GM13976 (cell line): ENCODE measurements at regions not wholly inside any gene's neighbourhood (a gene's known extent, or its start where the extent isn't known, plus 50 kb on each side); places are given as distances from the start of the nearest gene placed in this dataset.

ENCODE experiments used
- DNase-seq: peaks from one replicate; pipeline ENCODE4 v3.0.0; 2012; ENCODE audit warnings: low spot score
- in situ Hi-C: fragments of 300-500 bp; cut with MboI; formaldehyde crosslinking; loops from one replicate; pipeline ENCODE4 v1.12.0; 2022; ENCODE audit warnings: low sequenced_read_pairs, mixed read lengths, inconsistent platforms; ENCODE audit not compliant: unreplicated experiment
- TF ChIP-seq, protein P1 (sequence below): IDR thresholded peaks from 2 replicates; pipeline ENCODE4 v1.5.1; 2012; ENCODE audit warnings: borderline replicate concordance, mild to moderate bottlenecking; ENCODE audit not compliant: insufficient read depth; ENCODE audit errors: extremely low read depth, missing control alignments, control extremely low read depth

DNA sequence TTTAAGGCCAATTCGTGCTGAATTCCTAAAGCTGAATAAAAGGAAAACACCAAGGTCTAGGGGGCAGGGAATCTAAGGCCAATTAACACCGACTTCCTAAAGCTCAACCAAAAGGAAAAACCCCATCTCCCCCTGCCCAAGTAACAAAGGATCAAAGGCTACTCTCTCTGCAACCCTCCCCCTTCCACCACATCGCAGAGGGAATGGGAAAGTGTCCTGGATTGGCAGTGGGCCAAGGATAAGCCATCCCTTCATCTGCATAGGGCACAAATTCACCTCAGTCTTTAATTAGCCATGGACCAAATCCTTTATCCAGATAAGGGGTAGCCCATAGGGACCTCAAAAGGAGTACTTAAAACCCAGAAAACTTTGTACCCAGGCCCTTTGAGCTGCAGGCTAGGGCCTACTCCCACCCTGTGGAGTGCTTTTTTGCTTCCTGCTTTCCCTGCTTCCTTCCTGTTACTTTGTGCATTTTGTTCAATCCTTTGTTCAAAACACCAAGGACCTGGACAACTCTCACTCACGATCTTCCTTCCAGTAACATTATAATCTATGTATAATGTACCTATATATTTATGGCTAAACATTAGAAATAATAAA lies 2119.8 kb upstream of the CELF4 start:
- DNase-seq, result no peak
- in situ Hi-C loops, result no loop called here
- TF ChIP-seq, protein P1, sequence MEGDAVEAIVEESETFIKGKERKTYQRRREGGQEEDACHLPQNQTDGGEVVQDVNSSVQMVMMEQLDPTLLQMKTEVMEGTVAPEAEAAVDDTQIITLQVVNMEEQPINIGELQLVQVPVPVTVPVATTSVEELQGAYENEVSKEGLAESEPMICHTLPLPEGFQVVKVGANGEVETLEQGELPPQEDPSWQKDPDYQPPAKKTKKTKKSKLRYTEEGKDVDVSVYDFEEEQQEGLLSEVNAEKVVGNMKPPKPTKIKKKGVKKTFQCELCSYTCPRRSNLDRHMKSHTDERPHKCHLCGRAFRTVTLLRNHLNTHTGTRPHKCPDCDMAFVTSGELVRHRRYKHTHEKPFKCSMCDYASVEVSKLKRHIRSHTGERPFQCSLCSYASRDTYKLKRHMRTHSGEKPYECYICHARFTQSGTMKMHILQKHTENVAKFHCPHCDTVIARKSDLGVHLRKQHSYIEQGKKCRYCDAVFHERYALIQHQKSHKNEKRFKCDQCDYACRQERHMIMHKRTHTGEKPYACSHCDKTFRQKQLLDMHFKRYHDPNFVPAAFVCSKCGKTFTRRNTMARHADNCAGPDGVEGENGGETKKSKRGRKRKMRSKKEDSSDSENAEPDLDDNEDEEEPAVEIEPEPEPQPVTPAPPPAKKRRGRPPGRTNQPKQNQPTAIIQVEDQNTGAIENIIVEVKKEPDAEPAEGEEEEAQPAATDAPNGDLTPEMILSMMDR, result no peak

DNA sequence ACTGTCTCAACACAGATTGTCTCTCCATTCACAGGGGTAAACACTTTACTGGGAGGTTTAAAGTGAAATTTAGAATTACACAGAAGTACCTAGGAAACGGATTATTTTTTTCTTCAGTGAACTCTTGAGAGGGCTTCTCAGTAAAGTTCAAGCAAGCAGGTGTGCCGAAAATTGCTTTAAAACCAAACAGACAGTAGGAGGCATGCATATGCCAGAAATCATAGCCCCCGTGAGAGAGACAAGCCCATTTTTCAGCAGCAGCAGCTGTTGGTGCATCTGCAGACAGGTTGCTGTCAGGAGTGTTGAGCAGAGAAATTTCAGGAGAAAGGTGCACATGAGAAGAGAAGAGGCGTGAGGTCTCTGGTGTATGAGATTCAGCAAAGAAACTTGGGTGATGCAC lies 2115.5 kb upstream of the CELF4 start:
- no peak for DNase-seq
- in situ Hi-C loops, result no loop called here
- TF ChIP-seq, protein P1, result no peak

DNA sequence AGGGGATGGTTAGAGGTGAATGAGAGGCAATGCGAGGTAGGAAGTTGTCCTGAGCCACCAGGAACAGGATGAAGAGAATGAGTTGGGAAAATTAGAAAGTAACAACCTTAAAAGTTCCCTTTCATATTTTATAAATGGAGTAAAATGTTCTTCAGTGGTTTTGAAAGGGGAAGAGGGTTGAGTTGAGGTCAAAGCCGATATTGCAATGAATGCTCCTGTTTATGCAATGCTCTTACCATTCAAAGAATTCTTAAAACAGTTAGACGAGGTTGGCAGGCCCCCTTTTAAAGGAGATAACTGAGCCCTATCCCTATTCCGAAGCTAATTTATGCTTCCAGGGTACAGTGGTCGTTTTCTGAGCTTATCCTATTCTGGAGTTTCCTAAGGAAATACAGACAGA lies 2110.3 kb upstream of the CELF4 start:
- TF ChIP-seq, protein P1, result no peak
- in situ Hi-C loops, result no loop called here
- no peak for DNase-seq

DNA sequence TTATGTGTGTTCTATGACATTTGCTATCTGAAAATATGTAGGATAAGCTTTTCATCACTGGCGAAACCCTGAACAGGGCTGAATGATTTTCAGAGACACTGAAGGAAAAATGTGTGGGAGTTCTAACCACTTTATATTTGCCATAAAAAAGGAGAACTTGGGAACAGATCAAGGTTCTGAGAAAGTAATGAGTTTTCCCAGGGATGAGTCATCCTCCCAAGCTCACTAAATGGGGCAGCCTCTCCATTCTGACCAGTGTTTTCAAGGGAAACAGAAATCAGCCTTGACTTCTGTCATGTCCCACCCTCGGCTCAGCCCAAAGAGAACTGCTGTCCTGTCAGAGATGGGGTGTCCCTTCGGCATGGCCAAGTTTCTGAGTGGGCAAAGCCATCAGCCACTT lies 2109.8 kb upstream of the CELF4 start:
- DNase-seq, result no peak
- TF ChIP-seq, protein P1, result no peak
- in situ Hi-C loops, result no loop called here

DNA sequence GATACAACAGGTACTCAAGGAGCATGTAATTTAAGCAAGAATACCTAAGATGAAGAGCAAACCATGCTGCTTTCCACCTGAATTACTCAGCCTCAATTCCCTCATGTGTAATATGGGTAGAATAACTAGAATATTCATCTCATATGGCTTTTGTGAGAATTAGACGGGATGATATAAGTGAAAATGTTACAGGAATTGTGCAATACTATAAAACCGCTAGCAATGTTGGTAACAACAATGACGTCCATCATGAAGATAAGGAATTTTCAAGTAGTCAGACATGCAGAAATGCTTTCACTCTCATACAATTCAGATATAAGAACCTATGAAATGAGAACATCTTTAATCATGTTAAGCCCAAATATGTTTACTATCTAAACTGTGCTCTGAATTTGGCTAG lies 2106.6 kb upstream of the CELF4 start:
- DNase-seq, result no peak
- TF ChIP-seq, protein P1, result no peak
- in situ Hi-C loops, result no loop called here

DNA sequence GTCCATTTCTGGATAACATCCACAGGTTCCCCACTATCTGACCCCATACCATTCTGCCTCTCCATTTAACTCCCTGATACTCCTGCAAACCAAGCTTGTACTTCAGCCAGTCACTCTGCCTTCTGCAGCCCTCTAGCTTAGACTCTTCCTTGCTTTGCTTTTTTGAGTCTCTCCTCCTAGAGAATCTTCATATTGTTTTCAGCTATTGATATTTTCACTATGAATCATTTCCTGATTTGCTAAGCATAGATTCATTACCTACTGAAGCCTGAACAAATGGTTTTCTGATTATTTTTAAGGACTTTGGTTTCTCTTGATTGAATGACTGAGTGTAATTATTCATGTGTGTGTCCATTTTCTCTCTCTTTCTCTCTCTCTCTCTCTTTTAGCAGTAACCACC lies 2102.3 kb upstream of the CELF4 start:
- TF ChIP-seq, protein P1, result no peak
- in situ Hi-C loops, result no loop called here
- DNase-seq, result no peak
